Prostate gland (tissue), 2 donors: ENCODE measurements at regions not wholly inside any gene's neighbourhood (a gene's known extent, or its start where the extent isn't known, plus 50 kb on each side); places are given as distances from the start of the nearest gene placed in this dataset.
A peak's percentile ranks its signal among the peaks of the same experiment; 100 is the strongest.

Experiments
- DNase-seq: peaks from one replicate; pipeline ENCODE4 v3.0.0-alpha.2; 2019; ENCODE audit warnings: low spot score
- H3K27ac ChIP-seq, 2 donors: fragments of 200-600 bp; sonication (generic); 2 replicates each; pipeline ENCODE4 v1.5.1; 2017 to 2019
- H3K27me3 ChIP-seq: fragments of 200-600 bp; sonication (generic); replicated peaks from 2 replicates; pipeline ENCODE4 v1.5.1; 2019; ENCODE audit not compliant: insufficient read depth
- H3K36me3 ChIP-seq, 2 donors: fragments of 200-600 bp; sonication (generic); 1 replicate in 1 of 2; 2 replicates in 1 of 2; pipeline versions ENCODE4 v1.5.1 to v1.8.1; 2017 to 2019
- H3K4me1 ChIP-seq: fragments of 200-600 bp; sonication (generic); replicated peaks from 2 replicates; pipeline ENCODE4 v1.5.1; 2019
- H3K4me3 ChIP-seq, 2 donors: fragments of 200-600 bp; sonication (generic); 2 replicates each; pipeline ENCODE4 v1.5.1; 2017 to 2019
- H3K9me3 ChIP-seq: fragments of 200-600 bp; sonication (generic); 2 replicates; pipeline ENCODE4 v1.5.1; 2017
- POLR2A ChIP-seq: fragments of 450-650 bp; IDR thresholded peaks from one replicate; pipeline ENCODE4 v1.6.1; 2016; ENCODE audit warnings: antibody characterized with exemption, mild to moderate bottlenecking
- POLR2AphosphoS5 ChIP-seq: sonication (generic); formaldehyde crosslinking; IDR thresholded peaks from one replicate; pipeline ENCODE4 v1.6.1; 2017; ENCODE audit warnings: antibody characterized with exemption
- WGBS: methylation state at CpG from one replicate; pipeline ENCODE4 v1.1.5; 2018; 5-methylcytosine and 5-hydroxymethylcytosine counted together
- intact Hi-C: fragments of 100-400 bp; cut with DNase I; formaldehyde crosslinking; loops from one replicate; pipeline ENCODE4 v1.14.2; 2022
- TF ChIP-seq, protein P1 (sequence below), 4 experiments: fragments of 200-600 bp in 2 of 4; fragments of 450-650 bp in 2 of 4; sonication (generic) in 2 of 4; IDR thresholded peaks; 1 replicate in 3 of 4; 2 replicates in 1 of 4; pipeline ENCODE4 v1.5.1; 2016 to 2019; ENCODE audit warnings: antibody characterized with exemption in 4 of 4, mild to moderate bottlenecking in 2 of 4, moderate library complexity in 2 of 4

DNA sequence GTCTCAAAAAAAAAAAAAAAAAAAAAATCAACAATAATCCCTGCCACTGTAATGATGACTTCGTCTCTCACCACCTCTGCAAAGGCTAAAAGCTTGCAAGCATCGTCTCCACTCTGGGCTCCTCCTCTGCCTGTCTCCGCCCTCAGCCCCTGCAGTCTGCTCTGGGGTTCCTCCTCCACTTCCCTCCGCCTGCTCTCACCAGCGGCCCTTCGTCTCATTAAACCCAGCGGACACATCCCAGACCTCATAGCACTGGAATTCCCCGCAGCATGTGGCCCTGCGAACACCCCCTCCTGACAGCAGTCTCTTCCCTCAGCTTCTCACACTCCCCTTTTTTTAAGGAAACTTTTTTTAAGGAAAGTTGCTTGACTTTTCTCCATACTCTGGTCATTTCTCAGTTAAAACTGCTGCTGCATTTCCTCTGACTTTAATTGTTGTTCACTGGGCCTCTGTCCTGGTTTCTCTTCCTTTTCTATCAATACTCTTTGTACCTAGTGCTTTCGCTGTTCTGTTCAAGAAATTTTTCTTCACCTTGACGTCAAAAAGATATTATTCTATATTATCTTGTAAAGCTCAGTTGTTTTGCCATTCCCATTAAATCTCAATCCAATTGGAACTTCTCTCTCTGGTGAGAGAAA, 70.9 kb upstream of the PLEKHG1 start:
- Histone ChIP-seq H3K4me3 (no peak overlapping the region), H3K27me3 (no peaks in the 10 kb centered on the region), H3K27ac (no peak overlapping the region), H3K36me3 (no peaks in the 10 kb centered on the region), H3K4me1 (peaks cover 7% of the 10 kb centered on the region), H3K9me3 (no peaks in the 10 kb centered on the region)
- 45% methylated on average over 11 of the region's 11 CpGs for WGBS
- intact Hi-C loops = no loop called here
- TF ChIP-seq POLR2AphosphoS5 = peak; percentile 18
- TF ChIP-seq, protein P1, sequence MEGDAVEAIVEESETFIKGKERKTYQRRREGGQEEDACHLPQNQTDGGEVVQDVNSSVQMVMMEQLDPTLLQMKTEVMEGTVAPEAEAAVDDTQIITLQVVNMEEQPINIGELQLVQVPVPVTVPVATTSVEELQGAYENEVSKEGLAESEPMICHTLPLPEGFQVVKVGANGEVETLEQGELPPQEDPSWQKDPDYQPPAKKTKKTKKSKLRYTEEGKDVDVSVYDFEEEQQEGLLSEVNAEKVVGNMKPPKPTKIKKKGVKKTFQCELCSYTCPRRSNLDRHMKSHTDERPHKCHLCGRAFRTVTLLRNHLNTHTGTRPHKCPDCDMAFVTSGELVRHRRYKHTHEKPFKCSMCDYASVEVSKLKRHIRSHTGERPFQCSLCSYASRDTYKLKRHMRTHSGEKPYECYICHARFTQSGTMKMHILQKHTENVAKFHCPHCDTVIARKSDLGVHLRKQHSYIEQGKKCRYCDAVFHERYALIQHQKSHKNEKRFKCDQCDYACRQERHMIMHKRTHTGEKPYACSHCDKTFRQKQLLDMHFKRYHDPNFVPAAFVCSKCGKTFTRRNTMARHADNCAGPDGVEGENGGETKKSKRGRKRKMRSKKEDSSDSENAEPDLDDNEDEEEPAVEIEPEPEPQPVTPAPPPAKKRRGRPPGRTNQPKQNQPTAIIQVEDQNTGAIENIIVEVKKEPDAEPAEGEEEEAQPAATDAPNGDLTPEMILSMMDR (IDR thresholded peaks at IDR 0.05) = no peak
- no peak for DNase-seq

DNA sequence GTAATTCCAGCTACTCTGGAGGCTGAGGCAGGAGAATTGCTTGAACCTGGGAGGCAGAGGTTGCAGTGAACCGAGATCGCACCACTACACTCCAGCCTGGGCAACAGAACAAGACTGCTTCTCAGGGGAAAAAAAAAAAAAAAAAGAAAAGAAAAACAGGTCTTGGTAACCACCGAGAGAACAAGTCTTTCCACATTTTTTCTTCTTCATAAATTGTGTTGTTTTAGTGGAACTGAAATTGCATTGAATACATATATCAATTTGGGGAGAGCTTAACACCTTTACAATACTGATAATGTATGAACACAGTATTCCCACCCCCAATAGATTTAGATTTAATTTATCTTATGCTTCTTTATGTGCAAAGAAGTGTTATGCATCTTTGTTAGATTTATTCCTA, 70.0 kb upstream of the PLEKHG1 start:
- no peak for TF ChIP-seq POLR2AphosphoS5
- TF ChIP-seq, protein P1 (IDR thresholded peaks at IDR 0.05) = no peak
- TF ChIP-seq POLR2A = no peak
- peaks cover 7% of the 10 kb centered on the region for H3K4me1 ChIP-seq
- H3K9me3 ChIP-seq = no peaks in the 10 kb centered on the region
- H3K27me3 ChIP-seq = no peaks in the 10 kb centered on the region
- intact Hi-C loops = no loop called here
- H3K27ac ChIP-seq = no peak overlapping the region
- H3K36me3 ChIP-seq = no peaks in the 10 kb centered on the region
- 28% methylated on average over 3 of the region's 3 CpGs for WGBS
- no peak for DNase-seq
- H3K4me3 ChIP-seq = no peak overlapping the region

DNA sequence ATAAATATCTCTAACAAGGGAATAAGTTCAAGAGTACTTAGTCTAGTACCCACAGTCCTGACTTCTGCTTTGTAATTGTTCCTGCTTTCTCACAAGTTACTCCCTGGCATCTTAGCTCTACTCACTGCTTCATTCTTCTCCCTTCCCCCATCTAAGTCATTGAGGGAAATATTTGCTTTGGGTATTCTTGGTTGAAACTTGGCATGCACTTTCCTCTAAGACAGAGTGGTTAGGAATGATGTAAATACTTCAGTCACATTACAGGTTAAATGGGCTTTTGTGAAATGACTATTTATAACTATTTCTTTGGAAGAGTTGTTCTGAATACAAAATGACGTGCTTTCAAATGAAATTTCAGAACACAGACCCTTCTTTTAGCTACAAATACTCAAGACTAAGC, 67.7 kb upstream of the PLEKHG1 start:
- no peak for DNase-seq
- no peak overlapping the region for H3K4me3 ChIP-seq
- peaks cover 7% of the 10 kb centered on the region for H3K4me1 ChIP-seq
- no peaks in the 10 kb centered on the region for H3K9me3 ChIP-seq
- H3K27me3 ChIP-seq = no peaks in the 10 kb centered on the region
- no peak overlapping the region for H3K27ac ChIP-seq
- WGBS = 86% methylated on average over 1 of the region's 1 CpG
- TF ChIP-seq POLR2AphosphoS5 (no peak), POLR2A (no peak)
- TF ChIP-seq, protein P1 (IDR thresholded peaks at IDR 0.05) = no peak
- intact Hi-C loops = no loop called here
- no peaks in the 10 kb centered on the region for H3K36me3 ChIP-seq

DNA sequence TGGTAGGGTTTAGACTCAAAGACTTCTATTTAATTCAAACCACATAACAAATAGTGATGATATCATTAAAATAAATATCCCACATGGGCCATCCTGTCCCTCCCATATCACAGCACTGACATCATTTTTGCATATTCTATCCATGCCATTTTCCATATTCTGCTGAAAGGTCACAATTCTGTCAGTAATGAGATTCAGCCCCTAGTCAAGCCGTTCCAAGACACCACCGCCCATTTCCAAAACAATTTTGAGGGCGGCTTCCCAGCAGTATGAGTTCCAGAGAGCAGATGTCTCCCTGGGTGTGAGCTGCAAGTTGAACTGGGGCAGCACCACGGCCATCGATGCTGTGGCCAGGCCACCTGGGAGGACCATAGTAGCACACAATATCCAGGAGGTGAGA, 65.1 kb upstream of the PLEKHG1 start:
- H3K27ac ChIP-seq = no peak overlapping the region
- no peaks in the 10 kb centered on the region for H3K27me3 ChIP-seq
- WGBS = 88% methylated on average over 5 of the region's 5 CpGs
- TF ChIP-seq, protein P1 (IDR thresholded peaks at IDR 0.05) = no peak
- no peak for TF ChIP-seq POLR2A
- no peak for TF ChIP-seq POLR2AphosphoS5
- no peak overlapping the region for H3K4me3 ChIP-seq
- H3K36me3 ChIP-seq = no peaks in the 10 kb centered on the region
- H3K4me1 ChIP-seq = no peaks in the 10 kb centered on the region
- DNase-seq = no peak
- intact Hi-C loops = no loop called here
- no peaks in the 10 kb centered on the region for H3K9me3 ChIP-seq

DNA sequence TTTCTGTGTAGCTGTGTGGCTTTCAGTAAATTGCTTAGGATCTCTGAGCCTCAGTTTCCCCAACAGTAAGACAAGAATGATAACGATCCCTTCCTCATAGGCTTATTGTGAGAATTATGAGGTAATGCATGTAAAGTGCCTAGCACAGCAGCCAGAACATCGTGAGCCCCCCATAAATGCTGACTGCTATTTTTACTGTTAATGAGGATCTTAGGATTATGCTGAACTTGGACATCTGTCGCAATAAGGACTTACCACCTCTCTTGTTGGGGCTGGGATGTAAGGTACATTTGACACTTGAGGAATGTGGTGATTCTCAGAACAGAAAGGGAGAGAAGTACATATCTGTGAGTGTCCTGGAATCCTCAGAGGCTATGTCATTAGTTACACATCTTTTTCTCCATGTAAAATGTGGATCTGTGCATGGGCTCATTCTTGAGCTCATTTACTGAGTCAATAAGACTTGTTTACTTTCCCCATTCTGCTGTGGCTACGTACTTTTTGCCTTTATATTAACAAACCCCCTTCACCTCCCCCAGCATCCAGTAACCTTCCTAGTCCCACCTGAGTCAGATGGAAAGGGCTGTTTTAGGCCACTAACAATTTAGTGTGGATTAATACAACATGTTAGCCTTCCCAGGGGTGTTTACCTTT, 64.4 kb upstream of the PLEKHG1 start:
- H3K4me1 ChIP-seq = no peaks in the 10 kb centered on the region
- intact Hi-C loops = no loop called here
- no peaks in the 10 kb centered on the region for H3K9me3 ChIP-seq
- H3K4me3 ChIP-seq = no peak overlapping the region
- TF ChIP-seq POLR2A (no peak), POLR2AphosphoS5 (no peak)
- TF ChIP-seq, protein P1 (IDR thresholded peaks at IDR 0.05) = no peak
- H3K27ac ChIP-seq = no peak overlapping the region
- H3K36me3 ChIP-seq = no peaks in the 10 kb centered on the region
- DNase-seq = no peak
- WGBS = 55% methylated on average over 4 of the region's 4 CpGs
- H3K27me3 ChIP-seq = no peaks in the 10 kb centered on the region
